ENCODE measurements at regions not wholly inside any gene's neighbourhood (a gene's known extent, or its start where the extent isn't known, plus 50 kb on each side); places are given as distances from the start of the nearest gene placed in this dataset.

DNA sequence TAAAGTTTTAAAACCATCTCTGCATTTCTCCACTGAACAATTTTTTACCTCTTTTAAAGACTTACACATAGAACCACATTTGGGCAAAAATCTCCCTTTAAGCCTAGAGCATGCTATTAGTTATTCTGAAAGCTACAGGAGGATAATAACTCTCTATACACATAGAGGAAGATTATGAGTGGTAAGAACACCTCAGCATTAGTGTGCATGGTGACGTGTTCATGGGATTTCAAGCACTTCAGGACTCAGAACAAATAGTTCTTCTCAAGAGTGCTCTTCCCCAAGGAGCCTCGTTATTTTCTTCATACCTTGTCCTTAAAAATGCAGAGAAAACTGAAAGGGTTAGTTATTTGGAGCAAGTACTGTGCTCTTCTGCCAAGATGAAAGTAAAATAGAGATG, 256.9 kb upstream of the TUSC1 start:
- TF ChIP-seq, protein P1, sequence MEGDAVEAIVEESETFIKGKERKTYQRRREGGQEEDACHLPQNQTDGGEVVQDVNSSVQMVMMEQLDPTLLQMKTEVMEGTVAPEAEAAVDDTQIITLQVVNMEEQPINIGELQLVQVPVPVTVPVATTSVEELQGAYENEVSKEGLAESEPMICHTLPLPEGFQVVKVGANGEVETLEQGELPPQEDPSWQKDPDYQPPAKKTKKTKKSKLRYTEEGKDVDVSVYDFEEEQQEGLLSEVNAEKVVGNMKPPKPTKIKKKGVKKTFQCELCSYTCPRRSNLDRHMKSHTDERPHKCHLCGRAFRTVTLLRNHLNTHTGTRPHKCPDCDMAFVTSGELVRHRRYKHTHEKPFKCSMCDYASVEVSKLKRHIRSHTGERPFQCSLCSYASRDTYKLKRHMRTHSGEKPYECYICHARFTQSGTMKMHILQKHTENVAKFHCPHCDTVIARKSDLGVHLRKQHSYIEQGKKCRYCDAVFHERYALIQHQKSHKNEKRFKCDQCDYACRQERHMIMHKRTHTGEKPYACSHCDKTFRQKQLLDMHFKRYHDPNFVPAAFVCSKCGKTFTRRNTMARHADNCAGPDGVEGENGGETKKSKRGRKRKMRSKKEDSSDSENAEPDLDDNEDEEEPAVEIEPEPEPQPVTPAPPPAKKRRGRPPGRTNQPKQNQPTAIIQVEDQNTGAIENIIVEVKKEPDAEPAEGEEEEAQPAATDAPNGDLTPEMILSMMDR (IDR thresholded peaks at IDR 0.05; ENCODE audit: low read depth, low read length, missing control alignments) = no peak
- no peak overlapping the region for H3K4me3 ChIP-seq (replicated peaks; ENCODE audit: low read depth, low read length)
- DNase-seq (ENCODE audit: extremely low read depth, low read depth) = no peak

- no peak overlapping the region for H3K4me3 ChIP-seq (replicated peaks; ENCODE audit: low read depth, low read length)
- no peak for DNase-seq (ENCODE audit: extremely low read depth, low read depth)
- TF ChIP-seq, protein P1 (IDR thresholded peaks at IDR 0.05; ENCODE audit: low read depth, low read length, missing control alignments) = no peak
Observed at GRCh38 chr9:25918761-25919160, 240.5 kb upstream of the TUSC1 start.

DNA sequence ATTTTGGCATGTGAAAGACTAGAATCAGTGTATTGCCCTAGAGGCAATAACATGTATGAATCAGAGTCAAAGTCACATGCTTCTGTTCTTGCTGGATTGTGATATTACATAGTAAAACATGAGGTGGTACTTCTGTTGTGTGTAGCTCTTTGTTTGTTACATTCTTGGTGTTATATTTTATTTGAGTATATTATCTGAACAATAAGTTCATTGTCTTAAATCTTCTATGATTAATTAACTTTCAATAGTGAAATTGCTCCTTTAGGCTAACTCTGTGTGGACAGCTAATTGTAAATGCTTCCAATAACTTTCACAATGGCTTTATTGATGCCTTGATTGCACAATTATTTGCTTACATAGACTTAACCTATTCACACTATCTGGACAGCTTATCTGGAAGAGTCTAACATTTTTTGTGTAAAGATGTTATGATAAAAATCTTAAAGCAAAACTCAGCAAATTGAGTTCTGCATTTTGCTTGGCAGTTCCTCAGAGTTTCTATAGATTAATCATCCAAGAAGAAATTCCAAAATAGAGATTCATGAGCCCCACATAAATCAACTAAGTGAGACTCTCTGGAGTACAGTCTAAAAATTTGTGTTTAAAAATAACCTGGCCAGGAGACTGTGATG, 239.6 kb upstream of the TUSC1 start:
- no peak overlapping the region for H3K4me3 ChIP-seq (replicated peaks; ENCODE audit: low read depth, low read length)
- TF ChIP-seq, protein P1 (IDR thresholded peaks at IDR 0.05; ENCODE audit: low read depth, low read length, missing control alignments) = no peak
- no peak for DNase-seq (ENCODE audit: extremely low read depth, low read depth)

DNA sequence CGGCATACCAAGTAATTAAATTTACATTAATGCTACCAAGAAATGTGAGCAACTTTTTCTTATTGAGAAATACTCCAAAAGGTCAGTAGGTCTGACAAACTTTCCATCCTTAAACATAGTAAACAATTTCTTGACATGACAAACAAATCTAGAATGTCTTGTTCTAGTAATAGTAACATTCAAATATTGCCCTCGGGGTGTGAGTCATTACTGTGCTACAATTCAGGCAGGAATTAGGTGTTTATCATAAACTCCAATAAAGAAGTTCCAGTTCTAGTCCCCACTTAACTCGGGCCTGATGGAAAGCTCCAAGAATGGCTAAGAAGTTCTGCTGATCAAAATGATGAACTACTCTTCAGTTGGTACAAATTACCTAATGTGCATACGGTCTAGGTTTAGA, 235.6 kb upstream of the TUSC1 start:
- DNase-seq (ENCODE audit: extremely low read depth, low read depth) = no peak
- no peak overlapping the region for H3K4me3 ChIP-seq (replicated peaks; ENCODE audit: low read depth, low read length)
- TF ChIP-seq, protein P1 (IDR thresholded peaks at IDR 0.05; ENCODE audit: low read depth, low read length, missing control alignments) = no peak

DNA sequence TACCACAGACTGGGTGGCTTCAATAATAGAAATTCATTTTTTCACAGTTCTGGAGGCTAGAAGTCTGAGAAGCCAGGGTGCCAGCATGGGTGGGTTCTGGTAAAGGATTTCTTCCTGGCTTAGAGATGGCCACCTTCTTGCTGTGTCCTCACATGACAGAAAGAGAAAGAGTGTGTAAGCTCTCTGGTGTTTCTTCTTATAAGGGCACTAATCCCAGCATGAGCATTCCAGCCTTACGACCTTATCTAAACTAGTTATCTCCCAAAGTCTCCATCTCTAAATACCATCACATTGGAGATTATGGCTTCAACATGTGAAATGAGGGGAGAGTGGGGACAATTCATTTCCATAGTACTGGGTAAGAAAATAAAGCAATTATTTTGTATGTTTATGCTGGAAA, 226.5 kb upstream of the TUSC1 start:
- no peak overlapping the region for H3K4me3 ChIP-seq (replicated peaks; ENCODE audit: low read depth, low read length)
- TF ChIP-seq, protein P1 (IDR thresholded peaks at IDR 0.05; ENCODE audit: low read depth, low read length, missing control alignments) = no peak
- no peak for DNase-seq (ENCODE audit: extremely low read depth, low read depth)

GRCh38 chr9:25891527-25891926, 213.3 kb upstream of the TUSC1 start:
- no peak for DNase-seq (ENCODE audit: extremely low read depth, low read depth)
- H3K4me3 ChIP-seq (replicated peaks; ENCODE audit: low read depth, low read length) = no peak overlapping the region
- TF ChIP-seq, protein P1 (IDR thresholded peaks at IDR 0.05; ENCODE audit: low read depth, low read length, missing control alignments) = no peak

DNA sequence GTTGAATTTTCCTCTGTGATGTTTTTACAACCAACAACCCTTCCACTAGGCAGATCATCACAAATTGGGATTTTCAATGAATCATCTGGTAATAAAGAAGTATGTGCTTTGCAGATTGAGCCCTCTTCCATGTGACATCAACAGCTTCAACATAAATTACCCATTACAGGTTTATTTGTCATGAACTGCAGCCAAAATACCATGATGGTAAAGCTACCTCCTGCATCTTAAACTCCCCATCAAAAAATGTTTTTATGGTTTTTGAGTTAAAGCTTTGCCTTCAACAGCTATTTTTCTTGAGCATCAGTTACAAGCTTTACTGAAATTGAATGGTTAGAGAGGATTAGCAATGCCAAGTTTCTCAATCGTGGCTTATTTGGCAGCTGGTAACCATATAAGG, 211.4 kb upstream of the TUSC1 start:
- no peak for DNase-seq (ENCODE audit: extremely low read depth, low read depth)

More for the DNA sequence above, 211.4 kb upstream of the TUSC1 start:
- TF ChIP-seq, protein P1 (IDR thresholded peaks at IDR 0.05; ENCODE audit: low read depth, low read length, missing control alignments) = no peak
- no peak overlapping the region for H3K4me3 ChIP-seq (replicated peaks; ENCODE audit: low read depth, low read length)

Data from HFF-Myc (cell line).